ENCODE measurements at regions not wholly inside any gene's neighbourhood (a gene's known extent, or its start where the extent isn't known, plus 50 kb on each side); places are given as distances from the start of the nearest gene placed in this dataset.
"Not testable (repeated sequence)": the region's sequence is repeated elsewhere in the genome, so short reads cannot be mapped to it uniquely, and the experiment has no call there.

DNA sequence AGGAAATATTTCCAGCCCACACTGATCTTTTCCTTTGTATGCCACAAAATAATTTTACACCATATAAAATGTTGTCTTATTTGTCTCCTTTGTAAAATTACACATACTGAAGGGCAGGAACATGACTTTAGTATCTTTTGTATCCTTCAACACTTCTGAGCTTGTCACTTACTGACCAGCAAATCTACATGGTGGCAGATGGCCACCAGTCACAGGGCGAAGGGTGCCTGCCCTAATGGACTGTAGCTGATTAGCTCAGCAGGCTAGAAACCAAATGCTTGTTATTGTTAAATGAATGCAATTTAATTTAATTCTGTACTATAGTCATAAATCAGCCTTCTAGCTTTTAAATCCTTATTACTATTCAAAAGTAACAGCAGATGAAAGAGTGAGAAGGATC, 68.2 kb upstream of the DPY19L1 start:
- DNase-seq; H3K4me3 ChIP-seq (ENCODE audit: low read depth in 1 of 3, low read length in 3 of 3); H3K27ac ChIP-seq (ENCODE audit: low read depth in 1 of 3, low read length in 2 of 3); FAIRE-seq; H3K4me1 ChIP-seq (ENCODE audit: control insufficient read depth in 3 of 3, insufficient read depth in 2 of 3, low read depth in 1 of 3, low read length in 2 of 3); H3K9me3 ChIP-seq (ENCODE audit: control insufficient read depth in 2 of 2, insufficient read depth in 1 of 2, low read depth in 1 of 2, low read length in 1 of 2); H3K27me3 ChIP-seq (ENCODE audit: control insufficient read depth in 3 of 3, insufficient read depth in 3 of 3, low read length in 3 of 3); H3K36me3 ChIP-seq (ENCODE audit: control insufficient read depth in 3 of 3, insufficient read depth in 2 of 3, low read depth in 1 of 3, low read length in 3 of 3): not testable (repeated sequence)
- 81 to 88% (median 84%) methylated on average over 1 of the region's 1 CpG for WGBS, 3 donors

DNA sequence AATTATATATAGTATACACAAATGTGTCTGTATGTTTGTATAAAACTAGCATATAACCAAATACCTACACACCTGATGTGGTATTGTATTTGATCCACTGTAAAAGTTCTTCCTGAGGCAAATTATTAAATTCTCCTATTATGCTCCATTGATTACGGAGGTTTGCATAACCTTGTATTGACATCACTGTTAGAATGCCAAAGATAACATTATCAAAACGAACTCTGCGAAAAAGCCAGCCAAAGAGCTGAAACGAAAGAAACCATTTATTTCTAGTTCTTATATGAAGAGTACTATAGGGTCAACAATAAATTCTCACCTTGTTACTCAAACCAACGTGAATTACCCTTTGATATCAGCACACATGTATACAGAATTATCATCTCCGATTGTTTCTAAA, 65.6 kb upstream of the DPY19L1 start:
- H3K4me3 ChIP-seq (ENCODE audit: low read depth in 1 of 3, low read length in 3 of 3); FAIRE-seq: not testable (repeated sequence)

DNA sequence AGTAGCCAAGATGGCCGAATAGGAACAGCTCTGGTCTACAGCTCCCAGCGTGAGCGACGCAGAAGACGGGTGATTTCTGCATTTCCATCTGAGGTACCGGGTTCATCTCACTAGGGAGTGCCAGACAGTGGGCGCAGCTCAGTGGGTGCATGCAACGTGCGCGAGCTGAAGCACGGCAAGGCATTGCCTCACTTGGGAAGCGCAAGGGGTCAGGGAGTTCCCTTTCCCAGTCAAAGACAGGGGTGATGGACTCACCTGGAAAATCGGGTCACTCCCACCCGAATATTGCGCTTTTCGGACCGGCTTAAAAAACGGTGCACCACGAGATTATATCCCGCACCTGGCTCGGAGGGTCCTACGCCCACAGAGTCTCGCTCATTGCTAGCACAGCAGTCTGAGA, 55.7 kb upstream of the DPY19L1 start:
- not testable (repeated sequence) for H3K36me3 ChIP-seq (ENCODE audit: control insufficient read depth in 3 of 3, insufficient read depth in 2 of 3, low read depth in 1 of 3, low read length in 3 of 3); FAIRE-seq; H3K4me3 ChIP-seq (ENCODE audit: low read depth in 1 of 3, low read length in 3 of 3); H3K9me3 ChIP-seq (ENCODE audit: control insufficient read depth in 2 of 2, insufficient read depth in 1 of 2, low read depth in 1 of 2, low read length in 1 of 2); H3K27me3 ChIP-seq (ENCODE audit: control insufficient read depth in 3 of 3, insufficient read depth in 3 of 3, low read length in 3 of 3); H3K27ac ChIP-seq (ENCODE audit: low read depth in 1 of 3, low read length in 2 of 3); H3K4me1 ChIP-seq (ENCODE audit: control insufficient read depth in 3 of 3, insufficient read depth in 2 of 3, low read depth in 1 of 3, low read length in 2 of 3); DNase-seq
- WGBS, 3 donors: 89 to 94% (median 89%) methylated on average over 20 to 23 of the region's 23 CpGs

More for the DNA sequence above, 65.6 kb upstream of the DPY19L1 start:
- 31 to 65% (median 36%) methylated on average over 6 of the region's 6 CpGs for WGBS, 3 donors
- DNase-seq; H3K4me1 ChIP-seq (ENCODE audit: control insufficient read depth in 3 of 3, insufficient read depth in 2 of 3, low read depth in 1 of 3, low read length in 2 of 3); H3K27ac ChIP-seq (ENCODE audit: low read depth in 1 of 3, low read length in 2 of 3); H3K27me3 ChIP-seq (ENCODE audit: control insufficient read depth in 3 of 3, insufficient read depth in 3 of 3, low read length in 3 of 3); H3K36me3 ChIP-seq (ENCODE audit: control insufficient read depth in 3 of 3, insufficient read depth in 2 of 3, low read depth in 1 of 3, low read length in 3 of 3); H3K9me3 ChIP-seq (ENCODE audit: control insufficient read depth in 2 of 2, insufficient read depth in 1 of 2, low read depth in 1 of 2, low read length in 1 of 2): not testable (repeated sequence)
